GM12878 (cell line): ENCODE measurements at regions not wholly inside any gene's neighbourhood (a gene's known extent, or its start where the extent isn't known, plus 50 kb on each side); places are given as distances from the start of the nearest gene placed in this dataset.

ENCODE experiments used
- ATAC-seq: fragments of 200-7000 bp; cut with Tn5 transposase; 3 replicates; pipeline ENCODE4 v1.9.1; 2020; ENCODE audit warnings: mild to moderate bottlenecking, moderate library complexity
- BruUV-seq: library from RNA; stranded (reverse); fragments of 400-500 nt; replicated peaks from 2 replicates; lab custom pipeline; 2021; lab: Mats Ljungman, UMichigan
- CTCF ChIA-PET: fragments of 300-600 bp; sonication (Branson Sonifier 250); formaldehyde crosslinking; extraction: SDS; loops from one replicate; lab custom pipeline; 2021; ENCODE audit warnings: inconsistent platforms; lab: Yijun Ruan, JAX
- POLR2A ChIA-PET: fragments of 350-600 bp; formaldehyde crosslinking; extraction: SDS; loops from one replicate; lab custom pipeline; 2021; ENCODE audit warnings: inconsistent platforms; lab: Charles Lee
- RAD21 ChIA-PET: fragments of 300-600 bp; sonication (Branson Sonifier 250); formaldehyde crosslinking; loops from one replicate; lab custom pipeline; 2023; ENCODE audit warnings: antibody characterized with exemption; ENCODE audit not compliant: unreplicated experiment; lab: Charles Lee
- SMC1A ChIA-PET: fragments of 300-600 bp; sonication (Branson Sonifier 250); formaldehyde crosslinking; loops from one replicate; lab custom pipeline; 2023; ENCODE audit not compliant: unreplicated experiment, uncharacterized antibody; lab: Charles Lee
- DNase-seq: peaks from one replicate; pipeline ENCODE4 v3.0.0-alpha.2; 2011; ENCODE audit warnings: low read depth, low spot score
- FAIRE-seq: peaks from 3 replicates; lab custom pipeline; 2011; peaks lifted over from hg19 to GRCh38; lab: Jason Lieb, UNC
- H2AFZ ChIP-seq: 2 replicates; pipeline ENCODE4 v1.6.0; 2011; ENCODE audit warnings: low read depth, low read length, control low read depth; ENCODE audit not compliant: control insufficient read depth
- H3K27ac ChIP-seq: 2 replicates; pipeline ENCODE4 v1.5.1; 2011; ENCODE audit warnings: control low read depth; ENCODE audit not compliant: control insufficient read depth, insufficient read depth
- H3K27me3 ChIP-seq, 2 experiments: replicated peaks in 1 of 2; 2 replicates each; pipeline versions ENCODE4 v1.6.0 to v1.6.1; 2011; ENCODE audit warnings: low read length in 1 of 2; ENCODE audit not compliant: control insufficient read depth in 2 of 2, insufficient read depth in 2 of 2
- H3K36me3 ChIP-seq, 2 experiments: 2 replicates each; pipeline ENCODE4 v1.5.1; 2011; ENCODE audit warnings: low read length in 1 of 2; ENCODE audit not compliant: control insufficient read depth in 2 of 2, insufficient read depth in 2 of 2
- H3K4me1 ChIP-seq: 2 replicates; pipeline ENCODE4 v1.6.1; 2011; ENCODE audit warnings: mild to moderate bottlenecking, low read length, moderate library complexity, mixed read lengths; ENCODE audit not compliant: control insufficient read depth, insufficient read depth
- H3K4me2 ChIP-seq: 2 replicates; pipeline ENCODE4 v1.6.0; 2011; ENCODE audit warnings: control low read depth; ENCODE audit not compliant: control insufficient read depth, insufficient read depth
- H3K4me3 ChIP-seq: fragments of 200-600 bp; sonication (generic); 2 replicates; pipeline ENCODE4 v1.5.1; 2016
- H3K79me2 ChIP-seq: 2 replicates; pipeline ENCODE4 v1.6.0; 2011; ENCODE audit warnings: low read length; ENCODE audit not compliant: control insufficient read depth, insufficient read depth
- H3K9ac ChIP-seq: 2 replicates; pipeline ENCODE4 v1.8.0; 2011; ENCODE audit warnings: low read length, control low read depth, mixed read lengths; ENCODE audit not compliant: control insufficient read depth, insufficient read depth
- H3K9me3 ChIP-seq: replicated peaks from 3 replicates; pipeline ENCODE4 v1.5.1; 2011; ENCODE audit warnings: mild to moderate bottlenecking, low read length; ENCODE audit not compliant: control insufficient read depth, insufficient read depth
- H4K20me1 ChIP-seq: 2 replicates; pipeline ENCODE4 v1.6.0; 2011; ENCODE audit not compliant: control insufficient read depth, insufficient read depth
- BMI1 ChIP-seq: fragments of 450-650 bp; IDR thresholded peaks from 2 replicates; pipeline ENCODE4 v1.6.1; 2016; ENCODE audit warnings: mild to moderate bottlenecking, moderate library complexity, borderline replicate concordance
- DPF2 ChIP-seq: fragments of 450-650 bp; IDR thresholded peaks from 2 replicates; pipeline ENCODE4 v1.6.1; 2017; ENCODE audit warnings: mild to moderate bottlenecking
- EGR1 ChIP-seq, 2 experiments: IDR thresholded peaks; 1 replicate in 1 of 2; 2 replicates in 1 of 2; pipeline ENCODE4 v1.6.1; 2011 to 2012; ENCODE audit warnings: low read depth in 2 of 2, low read length in 2 of 2, borderline replicate concordance in 1 of 2, mild to moderate bottlenecking in 1 of 2, moderate library complexity in 1 of 2
- ELK1 ChIP-seq: IDR thresholded peaks from 2 replicates; pipeline ENCODE4 v1.6.1; 2012; ENCODE audit warnings: low read depth, low read length, improper control_type of control experiment
- FOS ChIP-seq: IDR thresholded peaks from 3 replicates; pipeline ENCODE4 v1.6.1; 2011; ENCODE audit warnings: borderline replicate concordance; ENCODE audit not compliant: insufficient read length; ENCODE audit errors: extremely low read depth
- GATAD2B ChIP-seq: fragments of 450-650 bp; conservative IDR thresholded peaks from 2 replicates; pipeline ENCODE4 v1.6.1; 2017; ENCODE audit warnings: low read depth, mild to moderate bottlenecking, moderate library complexity
- HDAC2 ChIP-seq: fragments of 200-600 bp; sonication (generic); IDR thresholded peaks from 2 replicates; pipeline ENCODE4 v1.6.1; 2017
- HSF1 ChIP-seq: fragments of 150-350 bp; IDR thresholded peaks from 2 replicates; pipeline ENCODE4 v1.6.1; 2014; ENCODE audit warnings: mild to moderate bottlenecking, low read depth, low read length
- KAT2A ChIP-seq: conservative IDR thresholded peaks from 2 replicates; pipeline ENCODE4 v1.6.1; 2011; ENCODE audit warnings: low read depth, low read length; ENCODE audit not compliant: control insufficient read depth
- KDM1A ChIP-seq: fragments of 200-600 bp; sonication (generic); IDR thresholded peaks from 2 replicates; pipeline ENCODE4 v1.6.1; 2016; ENCODE audit warnings: borderline replicate concordance
- MAX ChIP-seq: IDR thresholded peaks from 2 replicates; pipeline ENCODE4 v1.6.1; 2012; ENCODE audit warnings: low read depth, low read length, improper control_type of control experiment
- NFYB ChIP-seq: IDR thresholded peaks from 2 replicates; pipeline ENCODE4 v1.6.1; 2011; ENCODE audit warnings: low read depth, mild to moderate bottlenecking, low read length, improper control_type of control experiment, moderate library complexity; ENCODE audit not compliant: insufficient read depth
- SIX5 ChIP-seq: IDR thresholded peaks from 2 replicates; pipeline ENCODE4 v1.6.1; 2011; ENCODE audit warnings: mild to moderate bottlenecking, low read depth, low read length, moderate library complexity; ENCODE audit not compliant: severe bottlenecking
- SMARCA5 ChIP-seq: fragments of 450-650 bp; IDR thresholded peaks from 2 replicates; pipeline ENCODE4 v1.6.1; 2017; ENCODE audit warnings: mild to moderate bottlenecking
- TCF3 ChIP-seq: IDR thresholded peaks from 2 replicates; pipeline ENCODE4 v1.6.1; 2012; ENCODE audit warnings: low read depth, mild to moderate bottlenecking, low read length, borderline replicate concordance; ENCODE audit not compliant: insufficient read depth
- WRNIP1 ChIP-seq: IDR thresholded peaks from 2 replicates; pipeline ENCODE4 v1.6.1; 2011; ENCODE audit warnings: low read depth, low read length, improper control_type of control experiment, borderline replicate concordance
- ZNF274 ChIP-seq: IDR thresholded peaks from one replicate; pipeline ENCODE4 v1.8.0; 2011; ENCODE audit not compliant: insufficient read length, insufficient read depth
- ZNF384 ChIP-seq: IDR thresholded peaks from 2 replicates; pipeline ENCODE4 v1.6.1; 2012; ENCODE audit warnings: low read depth, mild to moderate bottlenecking, low read length, improper control_type of control experiment, borderline replicate concordance
- ZNF592 ChIP-seq: fragments of 450-650 bp; IDR thresholded peaks from 2 replicates; pipeline ENCODE4 v1.6.1; 2017; ENCODE audit warnings: mild to moderate bottlenecking, moderate library complexity
- WGBS: methylation state at CpG from one replicate; pipeline ENCODE4 v1.1.6; 2016; ENCODE audit warnings: low lambda C conversion rate; ENCODE audit not compliant: insufficient replicate concordance, insufficient coverage; ENCODE audit errors: missing lambda C conversion rate; 5-methylcytosine and 5-hydroxymethylcytosine counted together
- in situ Hi-C: fragments of 300-500 bp; cut with MboI; formaldehyde crosslinking; loops from 9 replicates; pipeline ENCODE4 v1.14.3; 2018; ENCODE audit warnings: mixed read lengths
- intact Hi-C: fragments of 100-400 bp; cut with micrococcal nuclease; formaldehyde crosslinking; loops from one replicate; pipeline ENCODE4 v1.14.2; 2022; ENCODE audit not compliant: unreplicated experiment

- Histone ChIP-seq H3K4me2 (no peak overlapping the region), H3K36me3 (no peaks in the 10 kb centered on the region), H3K79me2 (no peaks in the 10 kb centered on the region), H3K4me3 (no peak overlapping the region), H2AFZ (no peak overlapping the region), H3K9me3 (no peaks in the 10 kb centered on the region; the same call in 2 of the 3 replicates), H3K9ac (no peak overlapping the region), H4K20me1 (no peaks in the 10 kb centered on the region), H3K27me3 (no peaks in the 10 kb centered on the region), H3K4me1 (no peaks in the 10 kb centered on the region), H3K27ac (no peak overlapping the region)
- ChIA-PET POLR2A (no interaction called here), RAD21 (no interaction called here), SMC1A (no interaction called here), CTCF (no interaction called here)
- FAIRE-seq: no peak
- in situ Hi-C loops: no loop called here
- no peak for ATAC-seq
- intact Hi-C loops: no loop called here
- 71% methylated on average over 2 of the region's 2 CpGs for WGBS
- no peak for DNase-seq
- BruUV-seq: no TSS peak
- TF ChIP-seq TCF3: no peak
- no peak for TF ChIP-seq SIX5
- TF ChIP-seq ZNF592: no peak
- TF ChIP-seq KAT2A: no peak
- TF ChIP-seq GATAD2B: no peak
- no peak for TF ChIP-seq SMARCA5
- TF ChIP-seq MAX: no peak
- TF ChIP-seq HDAC2: no peak
- TF ChIP-seq FOS: no peak
- TF ChIP-seq EGR1 (IDR thresholded peaks at IDR 0.05; ENCODE audit: borderline replicate concordance in 1 of 2, low read depth in 2 of 2, low read length in 2 of 2): no peak
- no peak for TF ChIP-seq ZNF274
- no peak for TF ChIP-seq KDM1A
- TF ChIP-seq ZNF384: no peak
- no peak for TF ChIP-seq BMI1
- TF ChIP-seq HSF1: no peak
- TF ChIP-seq NFYB: no peak
- TF ChIP-seq WRNIP1: no peak
- TF ChIP-seq DPF2: no peak
- no peak for TF ChIP-seq ELK1
Measured at GRCh38 chr2:38237311-38237710, 139.8 kb downstream of the ATL2 start.
